ENCODE measurements at regions not wholly inside any gene's neighbourhood (a gene's known extent, or its start where the extent isn't known, plus 50 kb on each side); places are given as distances from the start of the nearest gene placed in this dataset.
"Not testable (repeated sequence)": the region's sequence is repeated elsewhere in the genome, so short reads cannot be mapped to it uniquely, and the experiment has no call there.

DNA sequence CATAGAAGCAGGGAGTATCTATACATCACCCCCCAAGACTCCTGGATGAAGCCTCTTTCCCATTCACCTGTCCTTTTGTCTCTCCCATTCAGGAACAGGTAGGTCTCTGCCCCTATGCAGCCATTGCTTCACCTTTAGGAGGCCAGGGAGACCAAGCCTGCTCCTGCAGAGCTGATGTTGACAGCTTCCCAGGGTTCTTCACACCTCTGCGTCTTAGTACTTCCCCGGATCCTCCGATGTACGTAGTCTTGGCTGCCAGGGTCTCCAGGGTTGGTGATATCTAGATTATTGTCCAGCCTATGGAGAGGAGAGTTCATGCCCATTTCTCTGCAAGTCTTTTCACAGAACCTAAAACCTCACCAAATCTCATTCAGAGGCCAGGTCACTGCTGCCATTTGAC is 365.7 kb upstream of the KLF6 start:
- TF ChIP-seq EZH2 (IDR thresholded peaks at IDR 0.05; ENCODE audit: borderline replicate concordance, insufficient read depth, low read depth, low read length, poor library complexity, severe bottlenecking): no peak
- TF ChIP-seq, protein P1, sequence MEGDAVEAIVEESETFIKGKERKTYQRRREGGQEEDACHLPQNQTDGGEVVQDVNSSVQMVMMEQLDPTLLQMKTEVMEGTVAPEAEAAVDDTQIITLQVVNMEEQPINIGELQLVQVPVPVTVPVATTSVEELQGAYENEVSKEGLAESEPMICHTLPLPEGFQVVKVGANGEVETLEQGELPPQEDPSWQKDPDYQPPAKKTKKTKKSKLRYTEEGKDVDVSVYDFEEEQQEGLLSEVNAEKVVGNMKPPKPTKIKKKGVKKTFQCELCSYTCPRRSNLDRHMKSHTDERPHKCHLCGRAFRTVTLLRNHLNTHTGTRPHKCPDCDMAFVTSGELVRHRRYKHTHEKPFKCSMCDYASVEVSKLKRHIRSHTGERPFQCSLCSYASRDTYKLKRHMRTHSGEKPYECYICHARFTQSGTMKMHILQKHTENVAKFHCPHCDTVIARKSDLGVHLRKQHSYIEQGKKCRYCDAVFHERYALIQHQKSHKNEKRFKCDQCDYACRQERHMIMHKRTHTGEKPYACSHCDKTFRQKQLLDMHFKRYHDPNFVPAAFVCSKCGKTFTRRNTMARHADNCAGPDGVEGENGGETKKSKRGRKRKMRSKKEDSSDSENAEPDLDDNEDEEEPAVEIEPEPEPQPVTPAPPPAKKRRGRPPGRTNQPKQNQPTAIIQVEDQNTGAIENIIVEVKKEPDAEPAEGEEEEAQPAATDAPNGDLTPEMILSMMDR (IDR thresholded peaks at IDR 0.05): no peak
- Histone ChIP-seq H4K20me1 (ENCODE audit: control insufficient read depth, insufficient read depth, low read length, poor library complexity, severe bottlenecking) (no peaks in the 10 kb centered on the region), H3K4me2 (replicated peaks; ENCODE audit: low read depth, low read length, poor library complexity, severe bottlenecking) (no peak overlapping the region), H3K4me3 (ENCODE audit: control extremely low read depth in 1 of 5, extremely low read depth in 1 of 5, insufficient read depth in 1 of 5, low read depth in 2 of 5, low read length in 4 of 5) (no peak overlapping the region), H3K79me2 (ENCODE audit: control insufficient read depth, insufficient read depth, low read length) (no peaks in the 10 kb centered on the region), H3K9me3 (ENCODE audit: control extremely low read depth in 1 of 3, control insufficient read depth in 2 of 3, insufficient read depth in 1 of 3, low read length in 2 of 3) (peaks cover 0 to 15% (median 4%) of the 10 kb centered on the region in 3 donors), H3K27me3 (replicated peaks in 1 of 4; ENCODE audit: control extremely low read depth in 1 of 4, control insufficient read depth in 3 of 4, insufficient read depth in 4 of 4, low read length in 3 of 4) (no peaks in the 10 kb centered on the region), H3K27ac (ENCODE audit: low read length in 2 of 2) (no peak overlapping the region), H3K9ac (ENCODE audit: low read length) (no peak overlapping the region), H3K4me1 (ENCODE audit: control insufficient read depth in 2 of 2, insufficient read depth in 2 of 2, low read length in 2 of 2) (no peaks in the 10 kb centered on the region), H3K36me3 (replicated peaks in 1 of 2; ENCODE audit: control extremely low read depth in 1 of 2, control insufficient read depth in 1 of 2, extremely low read depth in 1 of 2, insufficient read depth in 2 of 2, low read length in 1 of 2) (no peaks in the 10 kb centered on the region), H2AFZ (ENCODE audit: insufficient read depth, low read depth, low read length, poor library complexity, severe bottlenecking) (no peak overlapping the region)
- intact Hi-C loops (cut with micrococcal nuclease): no loop called here
- DNase-seq (no peak), ATAC-seq (ENCODE audit: low read depth) (no peak)
- ChIA-PET POLR2A (no interaction called here), CTCF (no interaction called here)
- Mint-ChIP-seq H3K4me3 (no peak overlapping the region), H3K27me3 (no peaks in the 10 kb centered on the region), H3K9me3 (ENCODE audit: insufficient read depth) (peaks cover 4% of the 10 kb centered on the region), H3K4me1 (peaks cover 3% of the 10 kb centered on the region), H3K27ac (no peak overlapping the region)
- no CpG with 5 or more reads among the region's 4 CpGs for WGBS (ENCODE audit: insufficient coverage)

DNA sequence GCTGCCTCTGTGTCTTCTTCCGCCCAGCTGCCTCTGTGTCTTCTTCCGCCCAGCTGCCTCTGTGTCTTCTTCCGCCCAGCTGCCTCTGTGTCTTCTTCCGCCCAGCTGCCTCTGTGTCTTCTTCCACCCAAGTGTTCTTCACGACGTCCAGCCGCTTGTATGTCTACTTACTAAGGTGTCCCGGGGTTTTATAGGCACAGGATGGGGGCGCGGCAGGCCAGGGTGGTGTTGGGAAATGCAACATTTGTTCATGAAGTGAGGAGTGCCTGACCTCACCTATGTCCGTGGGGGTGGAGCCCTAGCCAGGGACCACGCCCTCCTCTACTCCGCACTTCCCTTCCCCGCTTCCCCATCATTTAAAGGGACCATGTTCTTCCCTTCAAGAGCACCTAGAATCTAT is 364.5 kb upstream of the KLF6 start:
- DNase-seq; H3K36me3 ChIP-seq (replicated peaks in 1 of 2; ENCODE audit: control extremely low read depth in 1 of 2, control insufficient read depth in 1 of 2, extremely low read depth in 1 of 2, insufficient read depth in 2 of 2, low read length in 1 of 2); H3K27me3 Mint-ChIP-seq; H2AFZ ChIP-seq (ENCODE audit: insufficient read depth, low read depth, low read length, poor library complexity, severe bottlenecking); H3K79me2 ChIP-seq (ENCODE audit: control insufficient read depth, insufficient read depth, low read length); H3K4me1 Mint-ChIP-seq; H4K20me1 ChIP-seq (ENCODE audit: control insufficient read depth, insufficient read depth, low read length, poor library complexity, severe bottlenecking); intact Hi-C loops (cut with micrococcal nuclease); H3K4me1 ChIP-seq (ENCODE audit: control insufficient read depth in 2 of 2, insufficient read depth in 2 of 2, low read length in 2 of 2); ATAC-seq (ENCODE audit: low read depth); H3K9me3 Mint-ChIP-seq (ENCODE audit: insufficient read depth); POLR2A ChIA-PET; H3K4me2 ChIP-seq (replicated peaks; ENCODE audit: low read depth, low read length, poor library complexity, severe bottlenecking); H3K4me3 ChIP-seq (ENCODE audit: control extremely low read depth in 1 of 5, extremely low read depth in 1 of 5, insufficient read depth in 1 of 5, low read depth in 2 of 5, low read length in 4 of 5); H3K27me3 ChIP-seq (replicated peaks in 1 of 4; ENCODE audit: control extremely low read depth in 1 of 4, control insufficient read depth in 3 of 4, insufficient read depth in 4 of 4, low read length in 3 of 4); CTCF ChIA-PET; H3K4me3 Mint-ChIP-seq; H3K9ac ChIP-seq (ENCODE audit: low read length): not testable (repeated sequence)
- H3K27ac ChIP-seq (ENCODE audit: low read length in 2 of 2): peak overlapping the region; percentile 7 to 26
- peaks cover 0 to 15% (median 4%) of the 10 kb centered on the region in 3 donors for H3K9me3 ChIP-seq (ENCODE audit: control extremely low read depth in 1 of 3, control insufficient read depth in 2 of 3, insufficient read depth in 1 of 3, low read length in 2 of 3)
- peak overlapping the region; percentile 59 for H3K27ac Mint-ChIP-seq
- WGBS (ENCODE audit: insufficient coverage): 94% methylated on average over 6 of the region's 14 CpGs

Measured in B cell (primary cell).